ENCODE measurements at regions not wholly inside any gene's neighbourhood (a gene's known extent, or its start where the extent isn't known, plus 50 kb on each side); places are given as distances from the start of the nearest gene placed in this dataset.

GRCh38 chr5:84524491-84524890, 139.8 kb upstream of the EDIL3 start:
- Histone ChIP-seq H3K4me1 (no peaks in the 10 kb centered on the region), H3K4me3 (no peak overlapping the region), H3K9me3 (no peaks in the 10 kb centered on the region), H3K27ac (no peak overlapping the region), H3K36me3 (no peaks in the 10 kb centered on the region), H3K27me3 (no peaks in the 10 kb centered on the region)
- intact Hi-C loops (cut with DNase I), result no loop called here
- DNase-seq (no peak), ATAC-seq (no peak)
- TF ChIP-seq CTCF (IDR thresholded peaks at IDR 0.05), result no peak
- TF ChIP-seq POLR2A (IDR thresholded peaks at IDR 0.05), result no peak

- Histone ChIP-seq H3K27me3 (no peaks in the 10 kb centered on the region), H3K9me3 (no peaks in the 10 kb centered on the region), H3K36me3 (no peaks in the 10 kb centered on the region), H3K4me3 (no peak overlapping the region), H3K27ac (no peak overlapping the region), H3K4me1 (no peaks in the 10 kb centered on the region)
- ATAC-seq (peak in 2 of 4 donors; percentile 11 to 16), DNase-seq (no peak)
- intact Hi-C loops (cut with DNase I), result no loop called here
- TF ChIP-seq CTCF (IDR thresholded peaks at IDR 0.05) (no peak), POLR2A (IDR thresholded peaks at IDR 0.05) (no peak)
- WGBS (ENCODE audit: insufficient coverage, low coverage, low lambda C conversion rate, missing lambda C conversion rate), result no CpG with 5 or more reads among the region's 3 CpGs
Observed at GRCh38 chr5:84518862-84519261, 134.2 kb upstream of the EDIL3 start.

GRCh38 chr5:84518370-84518769, 133.7 kb upstream of the EDIL3 start:
- DNase-seq (no peak), ATAC-seq (peak in 1 of 4 donors; percentile 31)
- TF ChIP-seq CTCF (IDR thresholded peaks at IDR 0.05) (no peak), POLR2A (IDR thresholded peaks at IDR 0.05) (no peak)
- Histone ChIP-seq H3K4me3 (no peak overlapping the region), H3K9me3 (no peaks in the 10 kb centered on the region), H3K36me3 (no peaks in the 10 kb centered on the region), H3K27ac (no peak overlapping the region), H3K27me3 (no peaks in the 10 kb centered on the region), H3K4me1 (no peaks in the 10 kb centered on the region)
- intact Hi-C loops (cut with DNase I), result no loop called here
- WGBS (ENCODE audit: insufficient coverage, low coverage, low lambda C conversion rate, missing lambda C conversion rate), result 67% methylated on average over 1 of the region's 4 CpGs

- DNase-seq (no peak), ATAC-seq (no peak)
- H3K4me3 ChIP-seq, result no peak overlapping the region
- no peaks in the 10 kb centered on the region for H3K27me3 ChIP-seq
- TF ChIP-seq CTCF (IDR thresholded peaks at IDR 0.05) (no peak), POLR2A (IDR thresholded peaks at IDR 0.05) (no peak)
- intact Hi-C loops (cut with DNase I), result no loop called here
- H3K36me3 ChIP-seq, result no peaks in the 10 kb centered on the region
- H3K27ac ChIP-seq, result no peak overlapping the region
- no peaks in the 10 kb centered on the region for H3K9me3 ChIP-seq
- no peaks in the 10 kb centered on the region for H3K4me1 ChIP-seq
Observed at GRCh38 chr5:84506625-84507024, 121.9 kb upstream of the EDIL3 start.

GRCh38 chr5:84494453-84494852, 109.8 kb upstream of the EDIL3 start:
- ATAC-seq, result no peak
- no peaks in the 10 kb centered on the region for H3K36me3 ChIP-seq
- TF ChIP-seq CTCF (IDR thresholded peaks at IDR 0.05) (no peak), POLR2A (IDR thresholded peaks at IDR 0.05) (no peak)
- DNase-seq, result no peak
- no peak overlapping the region for H3K4me3 ChIP-seq
- no peaks in the 10 kb centered on the region for H3K9me3 ChIP-seq
- intact Hi-C loops (cut with DNase I), result no loop called here
- H3K27me3 ChIP-seq, result no peaks in the 10 kb centered on the region
- no peak overlapping the region for H3K27ac ChIP-seq
- H3K4me1 ChIP-seq, result no peaks in the 10 kb centered on the region
